ENCODE measurements at regions not wholly inside any gene's neighbourhood (a gene's known extent, or its start where the extent isn't known, plus 50 kb on each side); places are given as distances from the start of the nearest gene placed in this dataset.
"Not testable (repeated sequence)": the region's sequence is repeated elsewhere in the genome, so short reads cannot be mapped to it uniquely, and the experiment has no call there.

DNA sequence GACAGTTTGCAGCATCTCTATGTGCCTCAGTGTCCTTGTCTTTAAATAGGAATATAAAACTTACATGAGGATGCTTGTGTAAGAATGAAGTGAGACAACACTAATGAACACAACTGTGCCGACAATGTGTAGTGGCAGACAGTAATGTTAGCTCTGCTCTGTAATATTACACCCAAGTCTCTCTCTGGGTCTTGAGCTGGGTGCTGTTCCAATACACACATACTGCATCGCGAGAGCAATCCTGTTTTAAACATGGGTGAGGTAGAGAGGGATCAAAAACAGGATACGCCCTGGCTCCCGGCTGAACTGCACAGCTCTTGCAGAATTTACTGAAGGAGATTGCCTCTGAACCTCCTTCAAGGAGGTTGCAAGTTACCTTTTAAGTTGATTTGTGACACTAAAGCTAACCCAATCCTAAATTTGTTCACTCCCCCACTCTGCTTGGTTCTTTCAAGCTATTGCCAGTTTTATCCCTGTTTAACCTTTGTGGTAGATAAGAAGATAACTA lies 155.2 kb upstream of the ISL1 start:
- TF ChIP-seq, protein P1, sequence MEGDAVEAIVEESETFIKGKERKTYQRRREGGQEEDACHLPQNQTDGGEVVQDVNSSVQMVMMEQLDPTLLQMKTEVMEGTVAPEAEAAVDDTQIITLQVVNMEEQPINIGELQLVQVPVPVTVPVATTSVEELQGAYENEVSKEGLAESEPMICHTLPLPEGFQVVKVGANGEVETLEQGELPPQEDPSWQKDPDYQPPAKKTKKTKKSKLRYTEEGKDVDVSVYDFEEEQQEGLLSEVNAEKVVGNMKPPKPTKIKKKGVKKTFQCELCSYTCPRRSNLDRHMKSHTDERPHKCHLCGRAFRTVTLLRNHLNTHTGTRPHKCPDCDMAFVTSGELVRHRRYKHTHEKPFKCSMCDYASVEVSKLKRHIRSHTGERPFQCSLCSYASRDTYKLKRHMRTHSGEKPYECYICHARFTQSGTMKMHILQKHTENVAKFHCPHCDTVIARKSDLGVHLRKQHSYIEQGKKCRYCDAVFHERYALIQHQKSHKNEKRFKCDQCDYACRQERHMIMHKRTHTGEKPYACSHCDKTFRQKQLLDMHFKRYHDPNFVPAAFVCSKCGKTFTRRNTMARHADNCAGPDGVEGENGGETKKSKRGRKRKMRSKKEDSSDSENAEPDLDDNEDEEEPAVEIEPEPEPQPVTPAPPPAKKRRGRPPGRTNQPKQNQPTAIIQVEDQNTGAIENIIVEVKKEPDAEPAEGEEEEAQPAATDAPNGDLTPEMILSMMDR (IDR thresholded peaks at IDR 0.05; ENCODE audit: low read depth, low read length): no peak
- DNase-seq (ENCODE audit: low read depth, low spot score): no peak
- no peak overlapping the region for H3K4me3 ChIP-seq (ENCODE audit: low read depth, low read length)
- in situ Hi-C loops (cut with HindIII; ENCODE audit: low sequenced_read_pairs): no loop called here

DNA sequence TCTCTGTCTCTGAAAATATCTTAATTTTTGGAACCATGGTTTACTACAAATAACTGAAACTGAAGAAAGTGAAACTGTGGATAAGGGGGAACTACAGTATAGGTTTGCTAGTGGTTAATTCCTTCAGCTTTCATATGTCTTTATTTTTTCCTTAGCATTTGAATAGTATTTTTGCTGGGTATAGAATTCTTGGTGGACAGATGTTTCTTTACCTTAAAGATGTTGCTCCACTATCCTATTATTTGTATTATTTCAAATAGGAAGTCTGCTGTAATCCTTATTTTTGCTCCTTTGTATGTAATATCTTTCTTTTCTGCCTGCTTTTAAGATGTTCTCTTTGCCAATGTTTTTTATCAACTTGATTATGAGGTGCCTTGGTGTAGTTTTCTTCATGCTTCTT lies 152.9 kb upstream of the ISL1 start:
- DNase-seq (ENCODE audit: low read depth, low spot score): no peak
- no peak overlapping the region for H3K4me3 ChIP-seq (ENCODE audit: low read depth, low read length)
- TF ChIP-seq, protein P1 (IDR thresholded peaks at IDR 0.05; ENCODE audit: low read depth, low read length): no peak
- in situ Hi-C loops (cut with HindIII; ENCODE audit: low sequenced_read_pairs): no loop called here

DNA sequence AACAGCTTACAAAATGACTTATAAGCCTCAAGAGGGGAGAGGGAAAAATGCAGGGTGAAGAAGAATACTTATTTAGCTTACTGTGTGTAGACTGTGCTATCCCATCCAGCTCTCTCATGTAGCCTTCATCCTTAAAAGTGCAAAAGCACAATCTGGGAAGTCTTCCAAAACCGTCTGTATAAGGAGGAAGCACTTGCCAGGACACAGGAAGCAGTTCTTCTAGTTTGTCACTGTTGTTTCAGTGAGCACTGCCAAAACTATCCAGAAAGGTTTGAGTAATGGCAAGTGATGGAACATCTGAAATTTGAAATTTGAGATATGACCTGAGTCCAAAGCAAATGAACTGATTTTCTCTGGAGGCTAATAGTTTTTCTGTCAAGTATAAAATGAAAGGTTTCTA lies 140.8 kb upstream of the ISL1 start:
- in situ Hi-C loops (cut with HindIII; ENCODE audit: low sequenced_read_pairs): no loop called here
- no peak for DNase-seq (ENCODE audit: low read depth, low spot score)
- TF ChIP-seq, protein P1 (IDR thresholded peaks at IDR 0.05; ENCODE audit: low read depth, low read length): no peak
- no peak overlapping the region for H3K4me3 ChIP-seq (ENCODE audit: low read depth, low read length)

DNA sequence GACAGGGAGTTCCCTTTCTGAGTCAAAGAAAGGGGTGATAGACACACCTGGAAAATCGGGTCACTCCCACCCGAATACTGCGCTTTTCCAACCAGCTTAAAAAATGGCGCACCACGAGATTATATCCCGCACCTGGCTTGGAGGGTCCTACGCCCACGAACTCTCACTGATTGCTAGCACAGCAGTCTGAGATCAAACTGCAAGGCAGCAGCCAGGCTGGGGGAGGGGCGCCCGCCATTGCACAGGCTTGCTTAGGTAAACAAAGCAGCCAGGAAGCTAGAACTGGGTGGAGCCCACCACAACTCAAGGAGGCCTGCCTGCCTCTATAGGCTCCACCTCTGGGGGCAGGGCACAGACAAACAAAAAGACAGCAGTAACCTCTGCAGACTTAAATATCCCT lies 132.3 kb upstream of the ISL1 start:
- H3K4me3 ChIP-seq (ENCODE audit: low read depth, low read length); in situ Hi-C loops (cut with HindIII; ENCODE audit: low sequenced_read_pairs); DNase-seq (ENCODE audit: low read depth, low spot score): not testable (repeated sequence)

DNA sequence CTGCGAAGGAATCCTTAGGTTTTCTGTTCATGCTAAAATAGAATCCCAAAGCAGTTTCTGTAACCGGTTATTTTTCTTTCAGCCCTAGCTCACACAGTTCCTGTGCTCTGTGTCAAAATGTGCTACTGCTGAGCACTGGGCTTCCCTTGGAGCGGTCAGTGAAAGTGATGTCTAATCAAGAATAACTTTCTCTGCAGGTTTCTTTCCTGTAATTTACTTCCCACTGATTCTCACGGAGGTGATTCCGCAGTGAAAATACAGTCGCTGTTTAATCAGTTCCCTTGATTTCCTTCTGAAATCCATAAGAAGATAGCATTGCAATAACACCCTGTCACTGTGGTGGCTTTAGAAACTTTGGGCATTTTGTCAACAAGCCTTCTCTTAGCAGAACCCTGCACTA lies 112.0 kb upstream of the ISL1 start:
- H3K4me3 ChIP-seq (ENCODE audit: low read depth, low read length): no peak overlapping the region
- DNase-seq (ENCODE audit: low read depth, low spot score): no peak
- in situ Hi-C loops (cut with HindIII; ENCODE audit: low sequenced_read_pairs): no loop called here
- TF ChIP-seq, protein P1 (IDR thresholded peaks at IDR 0.05; ENCODE audit: low read depth, low read length): no peak

DNA sequence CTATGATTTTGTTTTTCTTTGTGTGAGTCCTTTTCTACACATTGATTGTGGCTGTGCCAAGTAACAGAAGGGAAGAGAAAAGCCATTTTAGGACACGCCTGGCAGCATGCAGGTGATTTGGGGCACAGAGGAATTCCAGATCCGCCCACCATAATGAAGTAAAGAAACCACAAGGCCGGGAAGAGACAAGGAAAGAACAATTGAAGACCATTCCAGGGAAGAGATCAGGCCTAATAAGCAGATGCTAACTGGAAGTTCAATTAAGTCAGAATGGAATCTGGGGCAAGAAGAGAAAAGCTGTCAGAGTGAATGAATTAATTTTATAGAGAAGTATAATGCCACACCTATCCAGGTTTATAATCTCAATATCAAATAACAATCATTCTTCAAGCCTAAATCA lies 110.2 kb upstream of the ISL1 start:
- in situ Hi-C loops (cut with HindIII; ENCODE audit: low sequenced_read_pairs): no loop called here
- DNase-seq (ENCODE audit: low read depth, low spot score): no peak
- TF ChIP-seq, protein P1 (IDR thresholded peaks at IDR 0.05; ENCODE audit: low read depth, low read length): no peak
- no peak overlapping the region for H3K4me3 ChIP-seq (ENCODE audit: low read depth, low read length)

DNA sequence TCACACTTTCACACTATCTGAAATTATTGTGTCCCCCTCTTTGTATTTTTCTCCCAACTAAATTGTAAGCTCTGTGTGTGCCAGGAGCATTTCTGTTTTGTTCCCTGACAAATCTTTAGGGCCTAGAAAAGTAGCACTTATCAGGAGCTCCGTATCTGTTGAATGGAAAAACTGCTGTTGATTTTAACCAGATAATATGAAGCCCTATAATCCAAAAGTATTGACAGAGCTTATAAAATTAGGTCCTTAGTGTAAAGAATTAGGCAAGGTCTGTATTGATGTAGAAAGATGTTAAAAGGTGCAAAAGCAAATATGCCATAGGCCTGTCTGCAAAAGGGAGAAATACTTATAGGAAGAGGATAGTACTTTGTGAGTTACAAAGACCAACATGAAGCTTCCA lies 109.4 kb upstream of the ISL1 start:
- in situ Hi-C loops (cut with HindIII; ENCODE audit: low sequenced_read_pairs): no loop called here
- TF ChIP-seq, protein P1 (IDR thresholded peaks at IDR 0.05; ENCODE audit: low read depth, low read length): no peak
- no peak overlapping the region for H3K4me3 ChIP-seq (ENCODE audit: low read depth, low read length)
- DNase-seq (ENCODE audit: low read depth, low spot score): no peak

Measured in astrocyte of the spinal cord (primary cell).